ENCODE measurements at regions not wholly inside any gene's neighbourhood (a gene's known extent, or its start where the extent isn't known, plus 50 kb on each side); places are given as distances from the start of the nearest gene placed in this dataset.

DNA sequence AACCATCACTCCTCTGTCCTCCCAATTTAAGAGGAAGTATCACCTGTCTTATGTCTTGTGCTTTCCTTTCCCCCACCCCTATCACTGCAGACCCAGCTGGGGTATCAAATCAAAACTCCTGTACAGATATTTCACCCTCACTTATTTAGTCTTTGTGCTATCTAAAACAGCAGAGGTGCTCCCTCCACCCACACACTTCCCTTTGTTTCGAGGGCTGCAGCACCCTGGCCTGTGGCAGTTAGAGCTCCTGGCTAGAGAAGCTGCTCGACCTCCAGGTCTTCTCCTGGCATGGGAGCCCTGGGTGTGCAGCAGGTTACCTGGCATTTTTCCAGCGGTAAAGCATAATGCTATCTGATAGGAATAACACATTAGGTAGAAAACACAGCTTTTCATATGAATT lies 181.4 kb upstream of the BCL6 start:
- no peak for TF ChIP-seq POLR2AphosphoS5 (IDR thresholded peaks at IDR 0.05; ENCODE audit: insufficient read depth, low read depth, low read length)
- TF ChIP-seq EZH2 (IDR thresholded peaks at IDR 0.05; ENCODE audit: borderline replicate concordance, low read depth, low read length, severe bottlenecking) = no peak
- TF ChIP-seq JUN (IDR thresholded peaks at IDR 0.05; ENCODE audit: borderline replicate concordance, insufficient read depth, insufficient read length, low read depth) = no peak
- no peak for TF ChIP-seq CTCF (IDR thresholded peaks at IDR 0.05; ENCODE audit: extremely low read depth in 1 of 2, insufficient read depth in 1 of 2, low read depth in 1 of 2, low read length in 2 of 2)
- TF ChIP-seq POLR2A (IDR thresholded peaks at IDR 0.05; ENCODE audit: low read depth, low read length) = no peak
- TF ChIP-seq, protein P1, sequence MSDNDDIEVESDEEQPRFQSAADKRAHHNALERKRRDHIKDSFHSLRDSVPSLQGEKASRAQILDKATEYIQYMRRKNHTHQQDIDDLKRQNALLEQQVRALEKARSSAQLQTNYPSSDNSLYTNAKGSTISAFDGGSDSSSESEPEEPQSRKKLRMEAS (IDR thresholded peaks at IDR 0.05; ENCODE audit: insufficient read depth, insufficient read length) = no peak
- TF ChIP-seq GATA2 (IDR thresholded peaks at IDR 0.05; ENCODE audit: insufficient read depth, insufficient read length, low read depth, low read length) = no peak
